Psoas muscle (tissue), 7 donors: ENCODE measurements at regions not wholly inside any gene's neighbourhood (a gene's known extent, or its start where the extent isn't known, plus 50 kb on each side); places are given as distances from the start of the nearest gene placed in this dataset.

Experiments used
- ATAC-seq, 4 donors: fragments of 200-7000 bp; cut with Tn5 transposase; one replicate each; pipeline ENCODE4 v1.9.1; 2020; ENCODE audit warnings: moderate library complexity in 3 of 4, mild to moderate bottlenecking in 2 of 4
- DNase-seq, 2 donors: peaks; one replicate each; pipeline ENCODE4 v3.0.0-alpha.2; 2020
- H3K27ac ChIP-seq: fragments of 200-600 bp; one replicate; pipeline ENCODE4 v1.8.0; 2022
- H3K27me3 ChIP-seq, 3 donors: fragments of 200-600 bp in 1 of 3; one replicate each; pipeline versions ENCODE4 v1.6.1 to v1.8.0; 2013 to 2022; ENCODE audit warnings: low read length in 2 of 3, mild to moderate bottlenecking in 2 of 3, moderate library complexity in 1 of 3; ENCODE audit not compliant: insufficient read depth in 3 of 3
- H3K36me3 ChIP-seq, 2 donors: fragments of 200-600 bp in 1 of 2; one replicate each; pipeline versions ENCODE4 v1.6.1 to v1.8.0; 2013 to 2022; ENCODE audit warnings: low read depth in 1 of 2, mild to moderate bottlenecking in 1 of 2, moderate library complexity in 1 of 2; ENCODE audit not compliant: insufficient read depth in 1 of 2
- H3K4me1 ChIP-seq: fragments of 200-600 bp; one replicate; pipeline ENCODE4 v1.8.0; 2022
- H3K4me3 ChIP-seq: fragments of 200-600 bp; one replicate; pipeline ENCODE4 v1.8.0; 2022; ENCODE audit warnings: mild to moderate bottlenecking
- H3K9me3 ChIP-seq: fragments of 200-600 bp; one replicate; pipeline ENCODE4 v1.8.0; 2022
- WGBS, 3 donors: extraction: QIAGEN DNeasy Blood & Tissue Kit; methylation state at CpG; one replicate each; pipeline versions ENCODE4 v1.1.6 to v1.1.7; 2013; 5-methylcytosine and 5-hydroxymethylcytosine counted together
- intact Hi-C, 2 donors: fragments of 100-400 bp; cut with DNase I; formaldehyde crosslinking; loops; one replicate each; pipeline versions ENCODE4 v1.11.0 to v1.14.2; 2022
- TF ChIP-seq, protein P1 (sequence below): fragments of 200-600 bp; IDR thresholded peaks from one replicate; pipeline ENCODE4 v1.8.0; 2022; ENCODE audit warnings: antibody characterized with exemption
- donor health status: healthy with polysubstance abuse.
- donor health status: DM: no; HTN: no; CAD: no; lungs with moderate emphysema.
- donor health status: Bipolar disorder and iron deficiency.
- donor health status: healthy.
- donor health status: DM: yes; HTN: yes; CAD: no.
- donor health status: DM: no; HTN: no; CAD: no.
- donor health status: DM: yes; HTN: yes; CAD: no.

DNA sequence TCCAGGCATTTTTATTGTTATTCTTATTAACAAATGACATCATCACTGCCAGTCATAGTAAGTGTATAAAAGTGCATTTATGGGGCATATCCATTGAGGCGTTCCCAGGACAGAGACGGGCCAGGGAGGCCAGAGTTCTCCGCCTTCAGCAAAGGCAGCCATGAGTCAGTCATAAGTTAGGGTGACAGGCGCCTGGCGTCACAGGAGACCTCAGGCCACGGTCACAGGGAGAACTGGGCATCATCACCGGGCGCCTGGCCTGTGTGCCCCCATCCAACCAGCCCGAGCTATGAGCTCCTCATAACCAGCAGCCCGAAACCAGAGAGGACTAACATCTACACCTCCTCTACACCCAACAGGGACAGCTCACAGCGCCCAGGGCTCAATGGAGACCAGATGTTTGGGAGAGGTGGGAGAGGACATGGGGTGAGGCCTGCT is 259.2 kb downstream of the DLL1 start:
- Histone ChIP-seq H3K9me3 (no peaks in the 10 kb centered on the region), H3K27ac (no peak overlapping the region), H3K36me3 (no peaks in the 10 kb centered on the region), H3K4me3 (no peak overlapping the region), H3K27me3 (no peaks in the 10 kb centered on the region), H3K4me1 (peaks cover 2% of the 10 kb centered on the region)
- intact Hi-C loops, result no loop called here
- WGBS, 3 donors, result 90 to 95% (median 93%) methylated on average over 11 of the region's 11 CpGs
- TF ChIP-seq, protein P1, sequence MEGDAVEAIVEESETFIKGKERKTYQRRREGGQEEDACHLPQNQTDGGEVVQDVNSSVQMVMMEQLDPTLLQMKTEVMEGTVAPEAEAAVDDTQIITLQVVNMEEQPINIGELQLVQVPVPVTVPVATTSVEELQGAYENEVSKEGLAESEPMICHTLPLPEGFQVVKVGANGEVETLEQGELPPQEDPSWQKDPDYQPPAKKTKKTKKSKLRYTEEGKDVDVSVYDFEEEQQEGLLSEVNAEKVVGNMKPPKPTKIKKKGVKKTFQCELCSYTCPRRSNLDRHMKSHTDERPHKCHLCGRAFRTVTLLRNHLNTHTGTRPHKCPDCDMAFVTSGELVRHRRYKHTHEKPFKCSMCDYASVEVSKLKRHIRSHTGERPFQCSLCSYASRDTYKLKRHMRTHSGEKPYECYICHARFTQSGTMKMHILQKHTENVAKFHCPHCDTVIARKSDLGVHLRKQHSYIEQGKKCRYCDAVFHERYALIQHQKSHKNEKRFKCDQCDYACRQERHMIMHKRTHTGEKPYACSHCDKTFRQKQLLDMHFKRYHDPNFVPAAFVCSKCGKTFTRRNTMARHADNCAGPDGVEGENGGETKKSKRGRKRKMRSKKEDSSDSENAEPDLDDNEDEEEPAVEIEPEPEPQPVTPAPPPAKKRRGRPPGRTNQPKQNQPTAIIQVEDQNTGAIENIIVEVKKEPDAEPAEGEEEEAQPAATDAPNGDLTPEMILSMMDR, result no peak
- DNase-seq (no peak), ATAC-seq (no peak)

DNA sequence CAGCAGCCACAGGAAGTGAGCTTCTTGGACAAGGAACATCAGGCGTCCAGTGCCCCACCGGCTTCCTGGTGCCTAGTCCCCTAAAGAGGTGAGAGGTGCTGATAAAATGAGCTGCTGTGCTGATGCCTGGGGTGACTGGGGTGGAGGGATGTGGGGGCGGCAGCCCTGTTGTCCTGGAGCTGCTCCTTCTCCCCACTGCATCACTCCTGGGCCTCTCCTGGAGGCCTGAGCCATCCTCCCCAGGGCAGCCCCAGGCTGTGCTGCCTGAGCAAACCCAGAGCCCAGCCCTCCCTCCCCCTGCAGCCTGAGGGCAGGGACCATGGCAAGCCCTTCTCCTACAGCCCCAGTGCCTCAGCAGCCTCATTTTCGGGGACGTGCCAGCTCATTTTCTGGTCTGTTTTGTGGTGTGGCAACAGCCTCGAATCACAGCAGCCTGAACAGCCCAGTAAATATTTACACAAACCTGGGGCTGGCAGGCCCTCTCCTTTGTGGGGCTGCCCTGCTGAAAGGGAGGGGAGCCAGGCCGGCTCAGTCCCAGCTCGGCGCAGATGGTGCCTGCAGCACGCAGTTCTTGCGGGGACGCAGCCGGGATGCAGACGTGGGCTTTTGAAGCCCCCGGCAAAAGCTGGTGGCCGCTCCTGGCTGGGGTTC is 259.9 kb downstream of the DLL1 start:
- Histone ChIP-seq H3K27me3 (no peaks in the 10 kb centered on the region), H3K36me3 (no peaks in the 10 kb centered on the region), H3K9me3 (no peaks in the 10 kb centered on the region), H3K27ac (no peak overlapping the region), H3K4me3 (no peak overlapping the region), H3K4me1 (peaks cover 10% of the 10 kb centered on the region)
- TF ChIP-seq, protein P1, result no peak
- intact Hi-C loops, result no loop called here
- DNase-seq, result no peak
- WGBS, 3 donors, result 68 to 86% (median 68%) methylated on average over 15 to 16 of the region's 16 CpGs
- ATAC-seq, result no peak

DNA sequence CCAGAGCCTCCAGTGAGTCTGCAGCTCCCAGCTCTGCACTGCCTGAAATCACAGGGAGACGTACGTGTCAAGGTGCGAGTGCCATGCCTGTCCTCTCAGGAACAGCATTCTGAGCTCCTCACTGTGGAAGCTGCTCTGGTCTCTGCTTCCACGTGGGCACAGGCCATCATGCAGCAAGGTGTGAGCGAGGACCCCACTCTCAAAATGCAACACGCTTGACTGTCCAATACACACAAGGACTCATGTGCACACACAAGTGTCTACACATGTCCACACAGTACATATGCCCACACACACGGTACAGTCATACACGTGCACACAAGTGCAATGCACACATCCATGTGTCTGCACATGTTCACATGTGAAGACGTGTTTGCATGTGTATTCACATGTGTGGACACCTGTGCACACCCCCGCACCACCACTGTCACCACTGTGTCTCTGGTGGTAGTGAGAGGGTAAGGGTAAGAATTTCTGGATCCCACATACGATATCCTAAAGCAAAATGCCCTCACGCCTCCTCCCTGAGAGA is 260.5 kb downstream of the DLL1 start:
- H3K27me3 ChIP-seq, result no peaks in the 10 kb centered on the region
- H3K9me3 ChIP-seq, result no peaks in the 10 kb centered on the region
- H3K4me3 ChIP-seq, result no peak overlapping the region
- peaks cover 11% of the 10 kb centered on the region for H3K4me1 ChIP-seq
- 85 to 93% (median 90%) methylated on average over 12 of the region's 12 CpGs for WGBS, 3 donors
- DNase-seq (no peak), ATAC-seq (no peak)
- TF ChIP-seq, protein P1, result no peak
- no peak overlapping the region for H3K27ac ChIP-seq
- intact Hi-C loops, result no loop called here
- H3K36me3 ChIP-seq, result no peaks in the 10 kb centered on the region

DNA sequence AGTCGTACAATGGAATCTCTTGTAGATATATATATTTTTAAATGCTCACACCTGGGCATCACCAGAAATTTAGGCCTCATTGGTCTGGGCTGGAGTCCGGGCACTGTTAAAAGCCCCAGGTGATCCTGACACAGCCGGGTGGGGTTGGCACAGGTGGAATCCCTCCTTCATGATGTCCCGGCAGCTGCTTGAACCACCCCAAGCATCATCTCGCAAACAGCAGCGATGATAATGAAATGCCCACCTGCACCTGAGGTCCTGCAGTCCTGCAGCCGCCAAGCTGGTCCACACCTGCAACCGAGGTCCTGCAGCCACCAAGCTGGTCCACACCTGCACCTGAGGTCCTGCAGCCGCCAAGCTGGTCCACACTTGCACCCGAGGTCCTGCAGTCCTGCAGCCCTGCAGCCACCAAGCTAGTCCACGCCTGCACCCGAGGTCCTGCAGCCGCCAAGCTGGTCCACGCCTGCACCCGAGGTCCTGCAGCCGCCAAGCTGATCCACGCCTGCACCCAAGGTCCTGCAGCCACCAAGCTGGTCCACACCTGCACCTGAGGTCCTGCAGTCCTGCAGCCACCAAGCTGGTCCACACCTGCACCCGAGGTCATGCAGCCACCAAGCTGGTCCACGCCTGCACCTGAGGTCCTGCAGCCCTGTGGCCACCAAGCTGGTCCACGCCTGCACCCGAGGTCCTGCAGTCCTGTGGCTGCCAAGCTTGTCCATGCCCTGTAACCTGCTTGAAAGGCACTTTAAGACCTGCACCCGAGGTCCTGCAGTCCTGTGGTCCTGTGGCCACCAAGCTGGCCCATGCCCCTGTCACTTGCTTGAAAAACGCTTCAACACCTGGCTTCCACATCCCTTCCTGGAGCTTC is 261.2 kb downstream of the DLL1 start:
- 85 to 94% (median 86%) methylated on average over 23 of the region's 23 CpGs for WGBS, 3 donors
- Histone ChIP-seq H3K36me3 (no peaks in the 10 kb centered on the region), H3K9me3 (no peaks in the 10 kb centered on the region), H3K4me3 (no peak overlapping the region), H3K27me3 (no peaks in the 10 kb centered on the region), H3K27ac (no peak overlapping the region), H3K4me1 (peaks cover 14% of the 10 kb centered on the region)
- intact Hi-C loops, result no loop called here
- ATAC-seq (no peak), DNase-seq (no peak)
- TF ChIP-seq, protein P1, result no peak
